ENCODE measurements at regions not wholly inside any gene's neighbourhood (a gene's known extent, or its start where the extent isn't known, plus 50 kb on each side); places are given as distances from the start of the nearest gene placed in this dataset.

GRCh38 chr10:117945651-117946050 lies 101.1 kb downstream of the RAB11FIP2 start:
- Histone ChIP-seq H3K27me3 (no peaks in the 10 kb centered on the region), H3K4me3 (no peak overlapping the region), H3K36me3 (no peaks in the 10 kb centered on the region), H3K27ac (no peak overlapping the region), H3K4me1 (no peaks in the 10 kb centered on the region), H3K9me3 (no peaks in the 10 kb centered on the region)
- TF ChIP-seq, protein P1, sequence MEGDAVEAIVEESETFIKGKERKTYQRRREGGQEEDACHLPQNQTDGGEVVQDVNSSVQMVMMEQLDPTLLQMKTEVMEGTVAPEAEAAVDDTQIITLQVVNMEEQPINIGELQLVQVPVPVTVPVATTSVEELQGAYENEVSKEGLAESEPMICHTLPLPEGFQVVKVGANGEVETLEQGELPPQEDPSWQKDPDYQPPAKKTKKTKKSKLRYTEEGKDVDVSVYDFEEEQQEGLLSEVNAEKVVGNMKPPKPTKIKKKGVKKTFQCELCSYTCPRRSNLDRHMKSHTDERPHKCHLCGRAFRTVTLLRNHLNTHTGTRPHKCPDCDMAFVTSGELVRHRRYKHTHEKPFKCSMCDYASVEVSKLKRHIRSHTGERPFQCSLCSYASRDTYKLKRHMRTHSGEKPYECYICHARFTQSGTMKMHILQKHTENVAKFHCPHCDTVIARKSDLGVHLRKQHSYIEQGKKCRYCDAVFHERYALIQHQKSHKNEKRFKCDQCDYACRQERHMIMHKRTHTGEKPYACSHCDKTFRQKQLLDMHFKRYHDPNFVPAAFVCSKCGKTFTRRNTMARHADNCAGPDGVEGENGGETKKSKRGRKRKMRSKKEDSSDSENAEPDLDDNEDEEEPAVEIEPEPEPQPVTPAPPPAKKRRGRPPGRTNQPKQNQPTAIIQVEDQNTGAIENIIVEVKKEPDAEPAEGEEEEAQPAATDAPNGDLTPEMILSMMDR (IDR thresholded peaks at IDR 0.05) = no peak
- no peak for DNase-seq (ENCODE audit: low spot score)

- Histone ChIP-seq H3K9me3 (no peaks in the 10 kb centered on the region), H3K27me3 (no peaks in the 10 kb centered on the region), H3K4me3 (no peak overlapping the region), H3K36me3 (no peaks in the 10 kb centered on the region), H3K27ac (no peak overlapping the region), H3K4me1 (no peaks in the 10 kb centered on the region)
- TF ChIP-seq, protein P1 (IDR thresholded peaks at IDR 0.05) = no peak
- DNase-seq (ENCODE audit: low spot score) = no peak
Observed at GRCh38 chr10:117946525-117947070, 100.1 kb downstream of the RAB11FIP2 start.

DNA sequence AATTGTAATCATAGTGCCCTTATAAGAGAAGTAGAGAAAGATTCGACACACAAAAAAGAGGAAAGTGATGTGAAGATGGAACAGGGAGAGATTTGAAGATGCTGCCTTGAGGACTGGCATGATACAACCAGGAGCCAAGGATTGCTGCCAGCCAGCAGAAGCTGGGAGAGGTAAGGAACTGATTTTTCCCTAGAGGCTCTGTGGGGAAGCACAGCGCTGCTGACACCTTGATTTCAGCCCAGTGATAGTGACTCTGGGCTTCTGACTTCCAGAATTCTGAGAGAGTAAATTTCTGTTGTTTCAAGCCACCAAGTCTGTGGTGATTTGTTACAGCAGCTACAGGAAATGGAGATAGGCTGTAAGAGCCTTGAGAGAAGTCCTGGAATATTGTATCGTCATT lies 98.2 kb downstream of the RAB11FIP2 start:
- no peak overlapping the region for H3K4me3 ChIP-seq
- DNase-seq (ENCODE audit: low spot score) = no peak
- H3K9me3 ChIP-seq = no peaks in the 10 kb centered on the region
- no peaks in the 10 kb centered on the region for H3K27me3 ChIP-seq
- no peaks in the 10 kb centered on the region for H3K36me3 ChIP-seq
- H3K4me1 ChIP-seq = no peaks in the 10 kb centered on the region
- H3K27ac ChIP-seq = no peak overlapping the region
- TF ChIP-seq, protein P1 (IDR thresholded peaks at IDR 0.05) = no peak

- H3K36me3 ChIP-seq = no peaks in the 10 kb centered on the region
- H3K4me1 ChIP-seq = no peaks in the 10 kb centered on the region
- no peaks in the 10 kb centered on the region for H3K27me3 ChIP-seq
- H3K4me3 ChIP-seq = no peak overlapping the region
- H3K9me3 ChIP-seq = no peaks in the 10 kb centered on the region
- TF ChIP-seq, protein P1 (IDR thresholded peaks at IDR 0.05) = no peak
- no peak for DNase-seq (ENCODE audit: low spot score)
- H3K27ac ChIP-seq = no peak overlapping the region
Observed at GRCh38 chr10:117950408-117950807, 96.3 kb downstream of the RAB11FIP2 start.

All from right atrium auricular region (tissue), 2 donors.